ENCODE measurements at regions not wholly inside any gene's neighbourhood (a gene's known extent, or its start where the extent isn't known, plus 50 kb on each side); places are given as distances from the start of the nearest gene placed in this dataset.
A peak's percentile ranks its signal among the peaks of the same experiment; 100 is the strongest.

DNA sequence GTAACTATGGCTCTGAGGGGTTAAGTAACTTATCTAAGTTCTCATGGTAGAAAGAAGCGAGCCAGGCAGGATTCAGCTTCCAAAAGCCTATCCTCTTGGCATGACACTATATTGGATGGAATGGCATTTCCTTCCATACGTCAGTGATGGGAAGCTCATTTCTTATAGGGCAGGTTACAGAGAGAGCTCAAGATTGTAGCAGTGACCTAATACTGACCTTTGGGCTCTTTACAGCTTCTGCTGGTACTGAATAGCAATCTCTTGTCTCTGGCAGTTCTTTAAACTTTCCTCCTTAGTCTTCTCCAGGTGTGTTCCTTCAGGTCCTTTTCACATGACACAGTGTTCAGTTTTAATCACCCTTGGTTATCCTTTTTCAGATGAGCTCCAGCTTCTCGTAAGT, 133.0 kb downstream of the HRH4 start:
- Histone ChIP-seq H3K4me3 (no peak overlapping the region), H3K4me1 (ENCODE audit: control insufficient read depth in 1 of 2, low read depth in 2 of 2) (no peaks in the 10 kb centered on the region), H3K9me3 (no peaks in the 10 kb centered on the region), H3K27me3 (replicated peaks; ENCODE audit: insufficient read depth) (no peaks in the 10 kb centered on the region), H3K36me3 (no peaks in the 10 kb centered on the region), H3K27ac (no peak overlapping the region)
- ATAC-seq (ENCODE audit: insufficient number of reproducible peaks, low FRiP score, low read depth) (no peak), DNase-seq (ENCODE audit: low spot score) (no peak)
- TF ChIP-seq, protein P1, sequence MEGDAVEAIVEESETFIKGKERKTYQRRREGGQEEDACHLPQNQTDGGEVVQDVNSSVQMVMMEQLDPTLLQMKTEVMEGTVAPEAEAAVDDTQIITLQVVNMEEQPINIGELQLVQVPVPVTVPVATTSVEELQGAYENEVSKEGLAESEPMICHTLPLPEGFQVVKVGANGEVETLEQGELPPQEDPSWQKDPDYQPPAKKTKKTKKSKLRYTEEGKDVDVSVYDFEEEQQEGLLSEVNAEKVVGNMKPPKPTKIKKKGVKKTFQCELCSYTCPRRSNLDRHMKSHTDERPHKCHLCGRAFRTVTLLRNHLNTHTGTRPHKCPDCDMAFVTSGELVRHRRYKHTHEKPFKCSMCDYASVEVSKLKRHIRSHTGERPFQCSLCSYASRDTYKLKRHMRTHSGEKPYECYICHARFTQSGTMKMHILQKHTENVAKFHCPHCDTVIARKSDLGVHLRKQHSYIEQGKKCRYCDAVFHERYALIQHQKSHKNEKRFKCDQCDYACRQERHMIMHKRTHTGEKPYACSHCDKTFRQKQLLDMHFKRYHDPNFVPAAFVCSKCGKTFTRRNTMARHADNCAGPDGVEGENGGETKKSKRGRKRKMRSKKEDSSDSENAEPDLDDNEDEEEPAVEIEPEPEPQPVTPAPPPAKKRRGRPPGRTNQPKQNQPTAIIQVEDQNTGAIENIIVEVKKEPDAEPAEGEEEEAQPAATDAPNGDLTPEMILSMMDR (IDR thresholded peaks at IDR 0.05): no peak

- no peaks in the 10 kb centered on the region for H3K36me3 ChIP-seq
- H3K27me3 ChIP-seq (replicated peaks; ENCODE audit: insufficient read depth): no peaks in the 10 kb centered on the region
- no peak overlapping the region for H3K27ac ChIP-seq
- ATAC-seq (ENCODE audit: insufficient number of reproducible peaks, low FRiP score, low read depth) (no peak), DNase-seq (ENCODE audit: low spot score) (no peak)
- no peaks in the 10 kb centered on the region for H3K9me3 ChIP-seq
- no peaks in the 10 kb centered on the region for H3K4me1 ChIP-seq (ENCODE audit: control insufficient read depth in 1 of 2, low read depth in 2 of 2)
- no peak overlapping the region for H3K4me3 ChIP-seq
- TF ChIP-seq, protein P1 (IDR thresholded peaks at IDR 0.05): no peak
These were observed 133.4 kb downstream of the HRH4 start for GRCh38 chr18:24593886-24594285.

GRCh38 chr18:24595561-24596031, 135.2 kb downstream of the HRH4 start:
- Histone ChIP-seq H3K27me3 (replicated peaks; ENCODE audit: insufficient read depth) (no peaks in the 10 kb centered on the region), H3K27ac (no peak overlapping the region), H3K4me3 (no peak overlapping the region), H3K36me3 (no peaks in the 10 kb centered on the region), H3K9me3 (no peaks in the 10 kb centered on the region), H3K4me1 (ENCODE audit: control insufficient read depth in 1 of 2, low read depth in 2 of 2) (no peaks in the 10 kb centered on the region)
- ATAC-seq (ENCODE audit: insufficient number of reproducible peaks, low FRiP score, low read depth) (no peak), DNase-seq (ENCODE audit: low spot score) (no peak)
- TF ChIP-seq, protein P1 (IDR thresholded peaks at IDR 0.05): no peak

DNA sequence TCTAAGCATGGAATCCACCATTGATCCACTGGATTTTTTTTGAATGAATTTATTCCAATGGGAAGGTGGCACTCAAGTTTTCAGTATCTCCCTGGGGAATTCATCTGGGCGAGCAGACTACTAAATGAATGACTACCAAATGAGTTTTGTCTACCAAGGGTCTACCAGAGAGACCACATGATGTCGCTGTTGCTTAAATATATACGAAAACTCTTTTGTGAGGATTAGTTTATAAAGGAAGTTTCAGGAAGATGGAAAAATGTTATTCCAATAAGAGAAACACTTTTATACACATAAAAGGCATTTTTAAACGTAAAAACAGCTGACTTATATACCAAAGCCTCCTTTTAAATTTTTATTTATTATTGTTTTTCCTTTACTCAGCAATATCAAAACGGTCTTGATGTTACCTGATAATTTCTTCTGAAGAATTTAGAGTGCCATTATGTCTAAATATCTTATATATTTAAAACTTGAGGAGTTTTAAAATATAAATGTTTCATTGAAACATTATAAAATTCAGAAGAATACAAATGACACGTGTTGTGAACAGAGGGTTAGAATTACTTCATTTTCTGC, 139.7 kb downstream of the HRH4 start:
- Histone ChIP-seq H3K4me1 (ENCODE audit: control insufficient read depth in 1 of 2, low read depth in 2 of 2) (no peaks in the 10 kb centered on the region), H3K4me3 (no peak overlapping the region), H3K9me3 (no peaks in the 10 kb centered on the region), H3K27me3 (replicated peaks; ENCODE audit: insufficient read depth) (no peaks in the 10 kb centered on the region), H3K36me3 (no peaks in the 10 kb centered on the region), H3K27ac (no peak overlapping the region)
- ATAC-seq (ENCODE audit: insufficient number of reproducible peaks, low FRiP score, low read depth): no peak
- TF ChIP-seq, protein P1 (IDR thresholded peaks at IDR 0.05): peak; percentile 37
- DNase-seq (ENCODE audit: low spot score): no peak

DNA sequence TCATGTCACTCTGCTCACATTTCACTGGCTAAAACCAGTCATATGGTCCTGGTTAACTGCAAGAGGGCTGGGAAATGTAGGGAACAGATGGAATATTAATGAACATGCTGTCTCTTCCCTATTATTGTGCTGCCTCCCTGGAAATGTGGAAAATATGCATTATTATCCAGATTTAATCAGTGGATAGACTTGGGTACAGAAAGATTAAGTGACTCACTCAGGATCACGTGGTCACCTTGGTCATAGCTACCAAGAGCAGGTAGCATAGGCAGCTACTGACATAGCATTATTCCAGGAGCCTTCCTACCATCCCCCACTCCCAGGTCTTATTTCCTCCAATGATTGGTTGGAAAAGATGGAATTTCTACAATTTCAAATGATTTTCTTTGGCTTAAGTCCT, 141.1 kb downstream of the HRH4 start:
- no peaks in the 10 kb centered on the region for H3K27me3 ChIP-seq (replicated peaks; ENCODE audit: insufficient read depth)
- no peak overlapping the region for H3K4me3 ChIP-seq
- ATAC-seq (ENCODE audit: insufficient number of reproducible peaks, low FRiP score, low read depth) (no peak), DNase-seq (ENCODE audit: low spot score) (no peak)
- H3K36me3 ChIP-seq: no peaks in the 10 kb centered on the region
- TF ChIP-seq, protein P1 (IDR thresholded peaks at IDR 0.05): no peak
- H3K9me3 ChIP-seq: no peaks in the 10 kb centered on the region
- H3K4me1 ChIP-seq (ENCODE audit: control insufficient read depth in 1 of 2, low read depth in 2 of 2): no peaks in the 10 kb centered on the region
- H3K27ac ChIP-seq: no peak overlapping the region

Measured in thoracic aorta (tissue), 2 donors.